HG03095 (cell line): ENCODE measurements at regions not wholly inside any gene's neighbourhood (a gene's known extent, or its start where the extent isn't known, plus 50 kb on each side); places are given as distances from the start of the nearest gene placed in this dataset.
"Not testable (repeated sequence)": the region's sequence is repeated elsewhere in the genome, so short reads cannot be mapped to it uniquely, and the experiment has no call there.

Experiments used
- ATAC-seq: cut with Tn5 transposase; IDR thresholded peaks from one replicate; pipeline ENCODE4 v1.9.1; 2021; ENCODE audit warnings: moderate library complexity; ENCODE audit not compliant: unreplicated experiment

DNA sequence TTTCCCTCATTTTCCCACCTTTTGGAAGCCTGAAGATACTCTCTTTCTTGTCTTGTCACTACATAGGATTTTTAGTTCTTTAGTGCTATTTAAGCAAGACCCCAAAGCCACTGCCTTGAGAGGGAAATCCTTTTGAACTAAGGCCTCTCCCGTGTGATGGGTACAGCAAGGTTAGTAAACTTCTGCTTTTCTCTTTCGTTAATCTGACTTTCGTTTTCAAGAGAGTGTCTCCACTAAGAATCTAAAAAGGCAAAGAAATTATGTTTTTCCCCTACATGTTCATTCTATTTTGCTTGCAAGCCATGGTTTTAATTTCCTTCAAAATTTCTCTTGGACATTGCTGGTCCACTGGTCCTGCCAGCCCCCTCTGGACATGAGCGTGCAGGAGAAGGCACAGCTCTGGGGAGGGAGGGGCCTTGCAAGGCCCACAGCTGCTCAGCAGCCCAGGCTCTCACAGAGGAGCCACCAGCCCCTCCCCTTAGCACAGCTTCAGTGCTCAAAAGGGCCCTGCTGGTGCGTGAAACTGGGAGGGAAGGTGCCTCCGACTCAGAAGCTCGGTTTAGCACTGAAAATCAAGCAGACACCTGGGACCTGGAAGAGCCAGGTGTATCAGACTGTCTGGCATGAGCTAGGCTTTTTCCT is 210.9 kb upstream of the GALNT2 start:
- ATAC-seq, result peak; percentile 98

DNA sequence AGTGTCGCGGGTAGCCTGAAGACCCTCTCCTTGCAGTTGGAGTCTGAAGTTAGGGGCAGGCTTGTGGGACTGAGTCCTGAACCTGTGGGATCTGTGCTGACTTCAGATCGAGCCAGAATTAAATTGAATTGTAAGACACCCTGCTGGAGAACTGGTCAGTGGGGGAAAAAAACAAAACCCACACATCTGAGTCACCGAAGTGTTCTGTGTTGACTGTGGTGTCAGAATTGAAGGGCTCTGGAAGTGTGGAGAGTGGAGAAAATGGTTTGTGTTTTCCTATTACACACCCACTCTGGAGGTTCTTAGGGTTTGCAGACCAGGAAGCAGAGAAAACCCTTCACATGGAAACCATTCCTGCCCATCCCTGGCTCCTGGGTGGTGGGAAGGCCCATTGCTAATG is 209.5 kb upstream of the GALNT2 start:
- no peak for ATAC-seq

DNA sequence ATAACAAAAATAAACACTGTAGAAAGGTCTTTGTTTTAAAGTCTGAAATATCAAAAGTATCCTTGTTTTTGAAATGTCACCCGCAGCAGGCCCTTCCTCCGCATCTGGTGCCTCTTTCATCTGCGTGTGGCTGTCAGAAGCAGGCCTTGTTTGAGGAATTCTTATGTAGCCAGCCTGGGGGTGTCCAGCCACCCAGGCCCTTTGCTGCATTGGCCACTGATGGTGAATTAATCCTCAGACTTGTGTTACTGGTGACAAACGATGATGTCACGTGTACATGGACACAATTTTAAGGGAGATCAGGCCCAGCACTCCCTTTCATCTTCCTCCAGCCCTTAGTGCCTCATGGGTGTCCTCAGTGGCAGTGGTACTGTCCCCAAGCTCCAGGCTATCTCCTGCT is 208.0 kb upstream of the GALNT2 start:
- no peak for ATAC-seq

- no peak for ATAC-seq
Measured at GRCh38 chr1:229860926-229861325, 206.1 kb upstream of the GALNT2 start.

GRCh38 chr1:229862017-229862774 is 204.8 kb upstream of the GALNT2 start:
- no peak for ATAC-seq

DNA sequence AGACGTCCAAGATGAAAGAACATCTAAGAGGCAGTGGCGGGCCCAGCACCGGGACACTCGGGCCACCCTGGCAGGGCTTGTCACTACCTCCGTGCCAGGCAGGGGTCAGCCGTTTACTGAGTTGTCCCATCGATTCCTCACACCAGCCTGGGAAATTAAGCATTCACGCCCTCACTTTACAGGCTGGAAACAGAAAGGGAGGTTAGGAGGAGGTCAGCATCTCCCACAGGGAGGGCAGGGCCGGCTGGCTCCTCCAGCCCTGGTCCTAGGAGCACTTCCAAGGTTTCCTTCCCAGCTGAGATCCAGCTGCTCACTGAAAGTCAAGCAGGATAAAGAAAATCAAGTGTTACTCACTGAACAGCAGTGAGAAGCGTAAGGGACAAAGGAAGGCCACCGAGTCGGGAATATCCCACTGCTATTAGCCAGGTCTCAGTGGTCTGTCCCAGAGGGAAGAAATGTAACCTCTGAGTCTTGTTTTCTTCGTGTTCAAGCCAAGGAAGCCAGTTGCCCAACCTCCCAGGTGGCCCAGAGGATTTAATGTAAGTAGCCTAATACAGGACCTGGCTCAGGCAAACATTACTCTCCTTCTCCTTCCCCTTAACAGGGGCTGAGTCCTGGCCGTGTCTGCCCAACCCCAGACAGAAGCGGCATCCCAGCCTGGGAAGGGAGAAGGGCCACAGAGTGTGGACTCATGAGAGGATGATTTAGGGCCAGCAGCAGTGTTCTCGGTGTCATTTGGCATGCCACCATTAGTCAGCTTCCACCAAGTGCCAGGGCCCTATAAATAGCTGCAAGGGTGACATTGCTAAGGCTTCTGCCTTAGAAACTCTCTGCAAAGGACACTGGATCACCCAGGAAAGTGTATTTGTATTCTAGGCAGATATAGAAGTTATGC is 203.1 kb upstream of the GALNT2 start:
- no peak for ATAC-seq

- ATAC-seq, result no peak
Measured at GRCh38 chr1:229864686-229865230, 202.3 kb upstream of the GALNT2 start.

DNA sequence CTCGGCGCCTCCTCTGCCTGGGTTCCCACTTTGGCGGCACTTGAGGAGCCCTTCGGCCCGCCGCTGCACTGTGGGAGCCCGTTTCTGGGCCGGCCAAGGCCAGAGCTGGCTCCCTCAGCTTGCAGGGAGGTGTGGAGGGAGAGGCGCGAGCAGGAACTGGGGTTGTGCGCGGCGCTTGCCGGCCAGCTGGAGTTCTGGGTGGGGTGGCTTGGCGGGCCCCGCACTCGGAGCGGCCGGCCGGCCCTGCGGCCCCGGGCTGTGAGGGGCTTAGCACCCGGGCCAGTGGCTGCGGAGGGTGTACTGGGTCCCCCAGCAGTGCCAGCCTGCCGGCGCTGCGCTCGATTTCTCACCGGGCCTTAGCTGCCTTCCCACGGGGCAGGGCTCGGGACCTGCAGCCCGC is 201.7 kb upstream of the GALNT2 start:
- not testable (repeated sequence) for ATAC-seq

- no peak for ATAC-seq
Measured at GRCh38 chr1:229867726-229868125, 199.3 kb upstream of the GALNT2 start.

DNA sequence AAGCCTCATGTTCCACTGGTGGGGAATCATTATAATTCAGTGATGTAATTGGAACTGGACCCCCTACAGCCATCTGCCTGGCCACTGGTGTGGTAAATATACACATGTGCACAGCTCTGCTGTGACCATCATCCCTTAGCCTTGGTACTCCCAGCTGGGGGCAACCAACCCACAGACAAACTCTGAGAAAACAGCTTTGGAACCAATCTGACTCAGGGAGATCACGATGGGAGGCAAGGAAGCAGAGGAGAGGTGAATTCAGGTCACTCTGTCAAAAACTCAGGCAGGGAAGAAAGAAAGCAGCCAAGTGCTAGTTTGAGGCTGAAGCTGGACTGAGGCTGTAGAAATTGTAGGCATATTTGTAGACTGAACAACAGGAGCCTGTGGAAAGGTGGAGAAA is 197.8 kb upstream of the GALNT2 start:
- ATAC-seq, result no peak

- ATAC-seq, result no peak
Measured at GRCh38 chr1:229869687-229870086, 197.4 kb upstream of the GALNT2 start.

GRCh38 chr1:229870381-229870780 is 196.7 kb upstream of the GALNT2 start:
- no peak for ATAC-seq

- ATAC-seq, result no peak
Measured at GRCh38 chr1:229871078-229871676, 195.9 kb upstream of the GALNT2 start.

DNA sequence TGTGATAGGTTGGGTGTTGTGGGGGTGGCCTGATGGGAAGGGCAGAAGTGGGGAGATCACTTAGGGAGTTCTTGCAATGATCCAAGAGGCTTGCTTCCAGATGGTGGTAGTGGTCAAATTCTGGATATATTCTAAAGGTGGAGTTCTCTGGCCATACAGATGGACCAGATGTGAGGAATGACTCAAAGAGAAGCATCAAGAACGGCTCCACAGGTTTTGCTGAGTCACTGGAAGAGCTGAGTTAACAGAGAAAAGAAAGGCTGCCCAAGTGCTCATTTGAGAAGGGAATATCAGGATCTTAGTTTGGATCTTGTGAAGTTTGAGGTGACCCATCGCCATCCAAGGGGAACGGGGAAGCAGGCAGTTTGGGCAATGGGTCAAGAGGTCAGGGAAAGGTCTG is 192.9 kb upstream of the GALNT2 start:
- ATAC-seq, result no peak

- ATAC-seq, result no peak
Measured at GRCh38 chr1:229874609-229875008, 192.4 kb upstream of the GALNT2 start.

DNA sequence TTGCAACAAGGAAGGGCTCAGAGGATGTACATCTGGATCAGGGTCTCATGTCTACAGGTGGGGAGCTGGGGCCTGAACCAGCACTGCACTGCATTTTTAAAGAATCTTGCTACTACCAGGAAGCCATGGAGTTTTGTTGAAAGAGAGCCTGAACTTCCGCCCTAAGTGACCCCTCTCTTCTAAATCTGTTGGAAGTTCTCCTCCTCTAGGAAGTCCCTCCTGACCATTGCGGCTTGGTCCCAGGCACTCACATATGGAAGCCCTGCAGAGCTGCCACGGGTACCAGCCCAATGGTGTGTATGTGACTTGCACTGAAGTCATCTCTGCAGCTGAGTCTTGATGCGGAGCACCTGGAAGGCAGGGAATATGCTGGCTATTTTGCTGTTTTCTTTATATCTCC is 192.0 kb upstream of the GALNT2 start:
- no peak for ATAC-seq

DNA sequence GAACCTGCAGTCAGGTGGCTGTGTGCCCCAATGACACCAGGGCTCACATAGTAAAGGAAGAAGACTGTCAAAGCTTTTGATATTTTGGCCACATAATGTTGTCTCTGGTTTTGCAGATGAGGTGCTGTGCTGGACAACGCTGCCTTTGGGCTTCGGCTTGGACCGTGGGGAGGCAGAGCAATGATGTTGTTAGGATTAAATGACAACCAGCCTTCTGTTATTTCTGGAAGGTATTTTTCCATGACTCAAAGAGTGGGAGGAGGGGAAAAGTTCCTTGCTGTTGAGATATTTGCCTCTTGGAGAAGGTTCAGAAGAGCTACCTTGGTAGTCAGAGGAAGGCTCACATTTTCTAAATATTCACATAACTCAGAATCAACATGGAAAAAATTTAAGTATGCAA is 187.3 kb upstream of the GALNT2 start:
- no peak for ATAC-seq

DNA sequence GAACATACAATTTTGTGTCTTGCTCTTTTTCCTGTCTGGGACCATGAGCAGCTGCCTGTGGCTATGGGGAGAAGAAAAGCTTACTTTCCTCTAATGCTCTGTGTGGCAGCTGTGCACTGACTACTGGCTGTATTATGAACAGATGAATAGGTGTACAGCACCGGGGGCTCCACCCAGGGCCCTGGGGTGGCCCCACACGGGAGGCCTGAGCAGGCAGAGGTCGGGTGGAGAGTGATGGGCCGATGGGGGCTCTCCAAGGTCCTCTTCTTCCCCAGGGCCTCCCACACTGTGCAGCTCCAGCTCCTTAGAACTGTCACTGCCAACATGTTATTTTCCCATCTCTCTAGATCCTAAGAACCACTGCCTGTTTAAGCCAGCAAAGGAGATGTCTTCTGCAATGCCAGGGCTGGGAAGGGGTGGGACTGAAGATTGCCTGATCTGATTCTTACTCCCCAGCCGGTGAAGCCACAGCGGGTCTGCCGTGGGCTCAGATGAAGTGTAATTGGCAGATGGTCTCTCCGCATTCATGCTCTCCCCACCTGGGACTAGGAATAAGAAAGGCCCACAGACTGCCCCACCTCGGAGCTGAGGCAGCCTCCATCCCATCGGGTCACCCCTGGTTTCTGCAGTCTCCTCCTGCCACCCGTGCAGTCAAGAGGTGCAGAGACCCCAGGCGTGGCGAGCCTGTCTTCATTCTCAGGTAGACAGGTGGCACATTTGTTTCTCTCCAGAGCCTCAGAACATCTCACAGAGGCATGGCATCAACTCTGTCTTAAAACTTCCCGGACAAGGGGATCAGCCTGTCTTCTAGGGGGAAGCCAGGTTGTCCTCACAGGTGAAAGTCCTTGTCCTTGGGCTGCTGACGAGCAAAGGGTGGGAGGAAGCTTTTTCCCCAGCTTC is 186.5 kb upstream of the GALNT2 start:
- no peak for ATAC-seq

DNA sequence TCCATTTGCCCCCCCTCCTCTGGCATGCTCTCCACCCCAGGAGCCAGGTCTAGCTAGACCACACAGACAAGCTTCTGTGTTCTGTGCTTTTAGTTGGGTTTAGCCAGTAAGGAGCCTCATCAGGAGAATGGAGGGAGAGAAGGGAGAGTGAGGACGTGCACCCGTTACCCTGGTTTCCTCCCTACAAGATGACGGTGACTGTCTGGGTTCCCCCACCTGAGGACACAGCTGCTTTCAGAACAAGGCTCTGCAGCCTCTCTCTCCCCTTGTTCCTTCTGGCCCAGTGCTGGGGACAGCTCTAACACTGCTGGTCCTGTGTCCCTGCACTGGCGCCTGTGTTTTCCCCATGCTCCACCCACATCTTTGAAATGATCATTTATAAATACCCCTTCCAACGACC is 184.4 kb upstream of the GALNT2 start:
- no peak for ATAC-seq
